NCI-H2227 (cell line): ENCODE measurements at regions not wholly inside any gene's neighbourhood (a gene's known extent, or its start where the extent isn't known, plus 50 kb on each side); places are given as distances from the start of the nearest gene placed in this dataset.
A peak's percentile ranks its signal among the peaks of the same experiment; 100 is the strongest.
"Not testable (repeated sequence)": the region's sequence is repeated elsewhere in the genome, so short reads cannot be mapped to it uniquely, and the experiment has no call there.

ENCODE experiments used
- DNase-seq: peaks from one replicate; lab custom pipeline; 2025; ENCODE audit not compliant: unreplicated experiment; lab: John Stamatoyannopoulos, UW

GRCh38 chrX:149420566-149420965 lies 84.5 kb downstream of the IDS start:
- DNase-seq: not testable (repeated sequence)

GRCh38 chrX:149398027-149398426 lies 107.1 kb downstream of the IDS start:
- DNase-seq: no peak

GRCh38 chrX:149392921-149393320 lies 112.2 kb downstream of the IDS start:
- DNase-seq: no peak

- no peak for DNase-seq
These were observed 121.3 kb downstream of the IDS start for GRCh38 chrX:149383852-149384251.

GRCh38 chrX:149374751-149375150 lies 130.4 kb downstream of the IDS start:
- no peak for DNase-seq

- no peak for DNase-seq
These were observed 132.2 kb downstream of the IDS start for GRCh38 chrX:149372866-149373265.

- no peak for DNase-seq
These were observed 133.1 kb downstream of the IDS start for GRCh38 chrX:149371986-149372385.

- DNase-seq: no peak
These were observed 135.0 kb downstream of the IDS start for GRCh38 chrX:149370097-149370496.

- DNase-seq: no peak
These were observed 139.6 kb downstream of the IDS start for GRCh38 chrX:149365552-149365951.

GRCh38 chrX:149365061-149365460 lies 140.0 kb downstream of the IDS start:
- DNase-seq: no peak

- no peak for DNase-seq
These were observed 141.1 kb downstream of the IDS start for GRCh38 chrX:149363965-149364364.

GRCh38 chrX:149346306-149346705 lies 158.8 kb downstream of the IDS start:
- no peak for DNase-seq

GRCh38 chrX:149322316-149322715 lies 182.8 kb downstream of the IDS start:
- DNase-seq: no peak

GRCh38 chrX:149313871-149314371 lies 191.2 kb downstream of the IDS start:
- DNase-seq: no peak

GRCh38 chrX:149312988-149313387 lies 192.1 kb downstream of the IDS start:
- no peak for DNase-seq

- no peak for DNase-seq
These were observed 193.0 kb downstream of the IDS start for GRCh38 chrX:149312097-149312496.

- DNase-seq: no peak
These were observed 202.4 kb downstream of the IDS start for GRCh38 chrX:149302705-149303104.

- DNase-seq: no peak
These were observed 207.0 kb downstream of the IDS start for GRCh38 chrX:149298111-149298510.

GRCh38 chrX:149296092-149296491 lies 209.0 kb downstream of the IDS start:
- DNase-seq: no peak

- peak; percentile 26 for DNase-seq
These were observed 218.2 kb downstream of the IDS start for GRCh38 chrX:149286940-149287349.

GRCh38 chrX:149284616-149285015 lies 220.5 kb downstream of the IDS start:
- DNase-seq: no peak

- DNase-seq: no peak
These were observed 221.3 kb downstream of the IDS start for GRCh38 chrX:149283853-149284252.

- no peak for DNase-seq
These were observed 222.2 kb downstream of the IDS start for GRCh38 chrX:149282909-149283308.

GRCh38 chrX:149280011-149280410 lies 225.1 kb downstream of the IDS start:
- no peak for DNase-seq
